Epithelial cell of esophagus (primary cell): ENCODE measurements at regions not wholly inside any gene's neighbourhood (a gene's known extent, or its start where the extent isn't known, plus 50 kb on each side); places are given as distances from the start of the nearest gene placed in this dataset.
"Not testable (repeated sequence)": the region's sequence is repeated elsewhere in the genome, so short reads cannot be mapped to it uniquely, and the experiment has no call there.

Source experiments
- DNase-seq: peaks from one replicate; pipeline ENCODE4 v3.0.0; 2010; ENCODE audit warnings: low read depth
- H3K4me3 ChIP-seq: 2 replicates; pipeline ENCODE4 v1.5.1; 2011; ENCODE audit warnings: mild to moderate bottlenecking, low read length, control low read depth
- CTCF ChIP-seq: IDR thresholded peaks from 2 replicates; pipeline ENCODE4 v1.5.1; 2011; ENCODE audit warnings: low read depth, mild to moderate bottlenecking, low read length, control low read depth, inconsistent platforms; ENCODE audit not compliant: insufficient read depth; ENCODE audit errors: missing control alignments

GRCh38 chr9:87026204-87026603, 78.9 kb upstream of the GAS1 start:
- no peak overlapping the region for H3K4me3 ChIP-seq
- no peak for DNase-seq
- no peak for TF ChIP-seq CTCF

GRCh38 chr9:87028836-87029235, 81.5 kb upstream of the GAS1 start:
- H3K4me3 ChIP-seq, DNase-seq: not testable (repeated sequence)

GRCh38 chr9:87029905-87030304, 82.6 kb upstream of the GAS1 start:
- no peak overlapping the region for H3K4me3 ChIP-seq
- no peak for DNase-seq

GRCh38 chr9:87034841-87035240, 87.5 kb upstream of the GAS1 start:
- H3K4me3 ChIP-seq, result no peak overlapping the region
- DNase-seq, result no peak
- TF ChIP-seq CTCF, result no peak

More at GRCh38 chr9:87029905-87030304, 82.6 kb upstream of the GAS1 start:
- TF ChIP-seq CTCF, result no peak

GRCh38 chr9:87035879-87036278, 88.6 kb upstream of the GAS1 start:
- no peak overlapping the region for H3K4me3 ChIP-seq
- DNase-seq, result no peak
- no peak for TF ChIP-seq CTCF

- no peak for TF ChIP-seq CTCF
- no peak overlapping the region for H3K4me3 ChIP-seq
- no peak for DNase-seq
Observed at GRCh38 chr9:87036506-87036905, 89.2 kb upstream of the GAS1 start.

- peak; percentile 63 for DNase-seq
- no peak for TF ChIP-seq CTCF
- no peak overlapping the region for H3K4me3 ChIP-seq
Observed at GRCh38 chr9:87039809-87040392, 92.6 kb upstream of the GAS1 start.
